ENCODE measurements at regions not wholly inside any gene's neighbourhood (a gene's known extent, or its start where the extent isn't known, plus 50 kb on each side); places are given as distances from the start of the nearest gene placed in this dataset.

- TF ChIP-seq CTCF (IDR thresholded peaks at IDR 0.05) (no peak), ZFX (IDR thresholded peaks at IDR 0.05; ENCODE audit: borderline replicate concordance) (no peak)
Observed at GRCh38 chr5:3077684-3078083, 326.2 kb upstream of the IRX2 start.
